GM12878 (cell line): ENCODE measurements at regions not wholly inside any gene's neighbourhood (a gene's known extent, or its start where the extent isn't known, plus 50 kb on each side); places are given as distances from the start of the nearest gene placed in this dataset.

ENCODE experiments used
- ATAC-seq: fragments of 200-7000 bp; cut with Tn5 transposase; 3 replicates; pipeline ENCODE4 v1.9.1; 2020; ENCODE audit warnings: mild to moderate bottlenecking, moderate library complexity
- BruUV-seq: library from RNA; stranded (reverse); fragments of 400-500 nt; replicated peaks from 2 replicates; lab custom pipeline; 2021; lab: Mats Ljungman, UMichigan
- CTCF ChIA-PET: fragments of 300-600 bp; sonication (Branson Sonifier 250); formaldehyde crosslinking; extraction: SDS; loops from one replicate; lab custom pipeline; 2021; ENCODE audit warnings: inconsistent platforms; lab: Yijun Ruan, JAX
- POLR2A ChIA-PET: fragments of 350-600 bp; formaldehyde crosslinking; extraction: SDS; loops from one replicate; lab custom pipeline; 2021; ENCODE audit warnings: inconsistent platforms; lab: Charles Lee
- RAD21 ChIA-PET: fragments of 300-600 bp; sonication (Branson Sonifier 250); formaldehyde crosslinking; loops from one replicate; lab custom pipeline; 2023; ENCODE audit warnings: antibody characterized with exemption; ENCODE audit not compliant: unreplicated experiment; lab: Charles Lee
- SMC1A ChIA-PET: fragments of 300-600 bp; sonication (Branson Sonifier 250); formaldehyde crosslinking; loops from one replicate; lab custom pipeline; 2023; ENCODE audit not compliant: unreplicated experiment, uncharacterized antibody; lab: Charles Lee
- DNase-seq: peaks from one replicate; pipeline ENCODE4 v3.0.0-alpha.2; 2011; ENCODE audit warnings: low read depth, low spot score
- FAIRE-seq: peaks from 3 replicates; lab custom pipeline; 2011; peaks lifted over from hg19 to GRCh38; lab: Jason Lieb, UNC
- H2AFZ ChIP-seq: 2 replicates; pipeline ENCODE4 v1.6.0; 2011; ENCODE audit warnings: low read depth, low read length, control low read depth; ENCODE audit not compliant: control insufficient read depth
- H3K27ac ChIP-seq: 2 replicates; pipeline ENCODE4 v1.5.1; 2011; ENCODE audit warnings: control low read depth; ENCODE audit not compliant: control insufficient read depth, insufficient read depth
- H3K27me3 ChIP-seq, 2 experiments: replicated peaks in 1 of 2; 2 replicates each; pipeline versions ENCODE4 v1.6.0 to v1.6.1; 2011; ENCODE audit warnings: low read length in 1 of 2; ENCODE audit not compliant: control insufficient read depth in 2 of 2, insufficient read depth in 2 of 2
- H3K36me3 ChIP-seq, 2 experiments: 2 replicates each; pipeline ENCODE4 v1.5.1; 2011; ENCODE audit warnings: low read length in 1 of 2; ENCODE audit not compliant: control insufficient read depth in 2 of 2, insufficient read depth in 2 of 2
- H3K4me1 ChIP-seq: 2 replicates; pipeline ENCODE4 v1.6.1; 2011; ENCODE audit warnings: mild to moderate bottlenecking, low read length, moderate library complexity, mixed read lengths; ENCODE audit not compliant: control insufficient read depth, insufficient read depth
- H3K4me2 ChIP-seq: 2 replicates; pipeline ENCODE4 v1.6.0; 2011; ENCODE audit warnings: control low read depth; ENCODE audit not compliant: control insufficient read depth, insufficient read depth
- H3K4me3 ChIP-seq: fragments of 200-600 bp; sonication (generic); 2 replicates; pipeline ENCODE4 v1.5.1; 2016
- H3K79me2 ChIP-seq: 2 replicates; pipeline ENCODE4 v1.6.0; 2011; ENCODE audit warnings: low read length; ENCODE audit not compliant: control insufficient read depth, insufficient read depth
- H3K9ac ChIP-seq: 2 replicates; pipeline ENCODE4 v1.8.0; 2011; ENCODE audit warnings: low read length, control low read depth, mixed read lengths; ENCODE audit not compliant: control insufficient read depth, insufficient read depth
- H3K9me3 ChIP-seq: replicated peaks from 3 replicates; pipeline ENCODE4 v1.5.1; 2011; ENCODE audit warnings: mild to moderate bottlenecking, low read length; ENCODE audit not compliant: control insufficient read depth, insufficient read depth
- H4K20me1 ChIP-seq: 2 replicates; pipeline ENCODE4 v1.6.0; 2011; ENCODE audit not compliant: control insufficient read depth, insufficient read depth
- CHD2 ChIP-seq: IDR thresholded peaks from 2 replicates; pipeline ENCODE4 v1.6.1; 2011; ENCODE audit warnings: low read depth, low read length, improper control_type of control experiment, borderline replicate concordance
- MTA3 ChIP-seq: IDR thresholded peaks from 2 replicates; pipeline ENCODE4 v1.6.1; 2012; ENCODE audit warnings: low read length, inconsistent platforms, borderline replicate concordance
- NFIC ChIP-seq: IDR thresholded peaks from 2 replicates; pipeline ENCODE4 v1.6.1; 2012; ENCODE audit warnings: low read depth, mild to moderate bottlenecking, inconsistent platforms, low read length, moderate library complexity
- NFYA ChIP-seq: IDR thresholded peaks from 2 replicates; pipeline ENCODE4 v1.6.1; 2011; ENCODE audit warnings: low read depth, mild to moderate bottlenecking, low read length, improper control_type of control experiment, borderline replicate concordance
- PML ChIP-seq: IDR thresholded peaks from 2 replicates; pipeline ENCODE4 v1.6.1; 2012; ENCODE audit warnings: low read length, inconsistent platforms
- RELA ChIP-seq: fragments of 450-650 bp; IDR thresholded peaks from 2 replicates; pipeline ENCODE4 v1.8.0; 2014; ENCODE audit warnings: borderline replicate concordance; ENCODE audit not compliant: partially characterized antibody
- TAF1 ChIP-seq: IDR thresholded peaks from 2 replicates; pipeline ENCODE4 v1.6.1; 2011; ENCODE audit warnings: mild to moderate bottlenecking, low read depth, low read length, borderline replicate concordance
- TARDBP ChIP-seq: IDR thresholded peaks from 2 replicates; pipeline ENCODE4 v1.6.1; 2016; ENCODE audit warnings: borderline replicate concordance
- ZBTB11 ChIP-seq: fragments of 450-650 bp; formaldehyde crosslinking; IDR thresholded peaks from 2 replicates; pipeline ENCODE4 v1.5.0; 2022; ENCODE audit warnings: mild to moderate bottlenecking, missing genetic modification characterization
- whole genome bisulfite sequencing: methylation state at CpG from one replicate; pipeline ENCODE4 v1.1.6; 2016; ENCODE audit warnings: low lambda C conversion rate; ENCODE audit not compliant: insufficient replicate concordance, insufficient coverage; ENCODE audit errors: missing lambda C conversion rate; 5-methylcytosine and 5-hydroxymethylcytosine counted together
- in situ Hi-C: fragments of 300-500 bp; cut with MboI; formaldehyde crosslinking; loops from 9 replicates; pipeline ENCODE4 v1.14.3; 2018; ENCODE audit warnings: mixed read lengths
- intact Hi-C: fragments of 100-400 bp; cut with micrococcal nuclease; formaldehyde crosslinking; loops from one replicate; pipeline ENCODE4 v1.14.2; 2022; ENCODE audit not compliant: unreplicated experiment
- TF ChIP-seq, protein P1 (sequence below): fragments of 450-650 bp; IDR thresholded peaks from 2 replicates; pipeline ENCODE4 v1.6.1; 2017; ENCODE audit warnings: mild to moderate bottlenecking
- TF ChIP-seq, protein P2 (sequence below): fragments of 150-350 bp; IDR thresholded peaks from 2 replicates; pipeline ENCODE4 v1.6.1; 2016; ENCODE audit warnings: low read depth, low read length
- TF ChIP-seq, protein P3 (sequence below): IDR thresholded peaks from 2 replicates; pipeline ENCODE4 v1.6.1; 2011; ENCODE audit warnings: mild to moderate bottlenecking, low read depth, low read length, moderate library complexity; ENCODE audit not compliant: insufficient replicate concordance

DNA sequence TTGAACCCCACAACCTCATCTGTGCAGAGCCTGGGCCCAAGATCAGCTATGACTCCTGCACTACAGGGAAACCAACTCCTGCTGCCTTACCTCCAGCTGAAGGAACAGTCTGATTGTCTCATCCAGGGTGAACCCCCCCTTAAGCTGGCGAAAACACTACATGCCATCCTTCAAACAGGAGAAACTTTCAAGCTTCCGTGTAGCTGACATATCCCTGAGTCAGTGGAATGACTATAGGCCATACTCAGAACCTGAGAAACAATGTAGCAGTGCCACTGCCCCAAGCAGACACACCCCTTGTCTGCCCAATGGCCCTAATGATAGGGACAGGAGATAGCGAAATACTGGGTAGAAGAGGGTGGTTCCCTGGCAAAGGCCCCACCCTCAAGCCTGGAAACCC lies 213.6 kb upstream of the PGRMC2 start:
- Histone ChIP-seq H3K4me1 (no peaks in the 10 kb centered on the region), H2AFZ (no peak overlapping the region), H3K27ac (no peak overlapping the region), H3K27me3 (no peaks in the 10 kb centered on the region), H3K9ac (no peak overlapping the region), H3K79me2 (no peaks in the 10 kb centered on the region), H3K4me2 (no peak overlapping the region), H3K4me3 (no peak overlapping the region), H4K20me1 (no peaks in the 10 kb centered on the region), H3K9me3 (no peaks in the 10 kb centered on the region; the same call in 2 of the 3 replicates), H3K36me3 (no peaks in the 10 kb centered on the region)
- ATAC-seq (no peak), DNase-seq (no peak), FAIRE-seq (no peak)
- BruUV-seq = no TSS peak
- intact Hi-C loops (no loop called here), in situ Hi-C loops (no loop called here)
- POLR2A ChIA-PET = interaction anchor here (0.6 kb wide), 1 partner anchor 10 kb away, joined by 3 read pairs; no protein-coding TSS in a partner anchor
- WGBS = 38% methylated on average over 3 of the region's 3 CpGs
- CTCF ChIA-PET = no interaction called here
- RAD21 ChIA-PET = no interaction called here
- SMC1A ChIA-PET = interaction anchor here (1.5 kb wide), 1 partner anchor 16 kb away, joined by 4 read pairs; no protein-coding TSS in a partner anchor
- TF ChIP-seq, protein P1, sequence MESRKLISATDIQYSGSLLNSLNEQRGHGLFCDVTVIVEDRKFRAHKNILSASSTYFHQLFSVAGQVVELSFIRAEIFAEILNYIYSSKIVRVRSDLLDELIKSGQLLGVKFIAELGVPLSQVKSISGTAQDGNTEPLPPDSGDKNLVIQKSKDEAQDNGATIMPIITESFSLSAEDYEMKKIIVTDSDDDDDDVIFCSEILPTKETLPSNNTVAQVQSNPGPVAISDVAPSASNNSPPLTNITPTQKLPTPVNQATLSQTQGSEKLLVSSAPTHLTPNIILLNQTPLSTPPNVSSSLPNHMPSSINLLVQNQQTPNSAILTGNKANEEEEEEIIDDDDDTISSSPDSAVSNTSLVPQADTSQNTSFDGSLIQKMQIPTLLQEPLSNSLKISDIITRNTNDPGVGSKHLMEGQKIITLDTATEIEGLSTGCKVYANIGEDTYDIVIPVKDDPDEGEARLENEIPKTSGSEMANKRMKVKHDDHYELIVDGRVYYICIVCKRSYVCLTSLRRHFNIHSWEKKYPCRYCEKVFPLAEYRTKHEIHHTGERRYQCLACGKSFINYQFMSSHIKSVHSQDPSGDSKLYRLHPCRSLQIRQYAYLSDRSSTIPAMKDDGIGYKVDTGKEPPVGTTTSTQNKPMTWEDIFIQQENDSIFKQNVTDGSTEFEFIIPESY = no peak
- TF ChIP-seq CHD2 (no peak), NFIC (no peak), TAF1 (no peak), ZBTB11 (no peak), PML (no peak), MTA3 (no peak), NFYA (no peak), RELA (no peak), TARDBP (no peak)
- TF ChIP-seq, protein P2, sequence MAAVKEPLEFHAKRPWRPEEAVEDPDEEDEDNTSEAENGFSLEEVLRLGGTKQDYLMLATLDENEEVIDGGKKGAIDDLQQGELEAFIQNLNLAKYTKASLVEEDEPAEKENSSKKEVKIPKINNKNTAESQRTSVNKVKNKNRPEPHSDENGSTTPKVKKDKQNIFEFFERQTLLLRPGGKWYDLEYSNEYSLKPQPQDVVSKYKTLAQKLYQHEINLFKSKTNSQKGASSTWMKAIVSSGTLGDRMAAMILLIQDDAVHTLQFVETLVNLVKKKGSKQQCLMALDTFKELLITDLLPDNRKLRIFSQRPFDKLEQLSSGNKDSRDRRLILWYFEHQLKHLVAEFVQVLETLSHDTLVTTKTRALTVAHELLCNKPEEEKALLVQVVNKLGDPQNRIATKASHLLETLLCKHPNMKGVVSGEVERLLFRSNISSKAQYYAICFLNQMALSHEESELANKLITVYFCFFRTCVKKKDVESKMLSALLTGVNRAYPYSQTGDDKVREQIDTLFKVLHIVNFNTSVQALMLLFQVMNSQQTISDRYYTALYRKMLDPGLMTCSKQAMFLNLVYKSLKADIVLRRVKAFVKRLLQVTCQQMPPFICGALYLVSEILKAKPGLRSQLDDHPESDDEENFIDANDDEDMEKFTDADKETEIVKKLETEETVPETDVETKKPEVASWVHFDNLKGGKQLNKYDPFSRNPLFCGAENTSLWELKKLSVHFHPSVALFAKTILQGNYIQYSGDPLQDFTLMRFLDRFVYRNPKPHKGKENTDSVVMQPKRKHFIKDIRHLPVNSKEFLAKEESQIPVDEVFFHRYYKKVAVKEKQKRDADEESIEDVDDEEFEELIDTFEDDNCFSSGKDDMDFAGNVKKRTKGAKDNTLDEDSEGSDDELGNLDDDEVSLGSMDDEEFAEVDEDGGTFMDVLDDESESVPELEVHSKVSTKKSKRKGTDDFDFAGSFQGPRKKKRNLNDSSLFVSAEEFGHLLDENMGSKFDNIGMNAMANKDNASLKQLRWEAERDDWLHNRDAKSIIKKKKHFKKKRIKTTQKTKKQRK = no peak
- TF ChIP-seq, protein P3, sequence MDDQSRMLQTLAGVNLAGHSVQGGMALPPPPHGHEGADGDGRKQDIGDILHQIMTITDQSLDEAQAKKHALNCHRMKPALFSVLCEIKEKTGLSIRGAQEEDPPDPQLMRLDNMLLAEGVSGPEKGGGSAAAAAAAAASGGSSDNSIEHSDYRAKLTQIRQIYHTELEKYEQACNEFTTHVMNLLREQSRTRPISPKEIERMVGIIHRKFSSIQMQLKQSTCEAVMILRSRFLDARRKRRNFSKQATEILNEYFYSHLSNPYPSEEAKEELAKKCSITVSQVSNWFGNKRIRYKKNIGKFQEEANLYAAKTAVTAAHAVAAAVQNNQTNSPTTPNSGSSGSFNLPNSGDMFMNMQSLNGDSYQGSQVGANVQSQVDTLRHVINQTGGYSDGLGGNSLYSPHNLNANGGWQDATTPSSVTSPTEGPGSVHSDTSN = no peak
